ENCODE measurements at regions not wholly inside any gene's neighbourhood (a gene's known extent, or its start where the extent isn't known, plus 50 kb on each side); places are given as distances from the start of the nearest gene placed in this dataset.
A peak's percentile ranks its signal among the peaks of the same experiment; 100 is the strongest.
"Not testable (repeated sequence)": the region's sequence is repeated elsewhere in the genome, so short reads cannot be mapped to it uniquely, and the experiment has no call there.

DNA sequence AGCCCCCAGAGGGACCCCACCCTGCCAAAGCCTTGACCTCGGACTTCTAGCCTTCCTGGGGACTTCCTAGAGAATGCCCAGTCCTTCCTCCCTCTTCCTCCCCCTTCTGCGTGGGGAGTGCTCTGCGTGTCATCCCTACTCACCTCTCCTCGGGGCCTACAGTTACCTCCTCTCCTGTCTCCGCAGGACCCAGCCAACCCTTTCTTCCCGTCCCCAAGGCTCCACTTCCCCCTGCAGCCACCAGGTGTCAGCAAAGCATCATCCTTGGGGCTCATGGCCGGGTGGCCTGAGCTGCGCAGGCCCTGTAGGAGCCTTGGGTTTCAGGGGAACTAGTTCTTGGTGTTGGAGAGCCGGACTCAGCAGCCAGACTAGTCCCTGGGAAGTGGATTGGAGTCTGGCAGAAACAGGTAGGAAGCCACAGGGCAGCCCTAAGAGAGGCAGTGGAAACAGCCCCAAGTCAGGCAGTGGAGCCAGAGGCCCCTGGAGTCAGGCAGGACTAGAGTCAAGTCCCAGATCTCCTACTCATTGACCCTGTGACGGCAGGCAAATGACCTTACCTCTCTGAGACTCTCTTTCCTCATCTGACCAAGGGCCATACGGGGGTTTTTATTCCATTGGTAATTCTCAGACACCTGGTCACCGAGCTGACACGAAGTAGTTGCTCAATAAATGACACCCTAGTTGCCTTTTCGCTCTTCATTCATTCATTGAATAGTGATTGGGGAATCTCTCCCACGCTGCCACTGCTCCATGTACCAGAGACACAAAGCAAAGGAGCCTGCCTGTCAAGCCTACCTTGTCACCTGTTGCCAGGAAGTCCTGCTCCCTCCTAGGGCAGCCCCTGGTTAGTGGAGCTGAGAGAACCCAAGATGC, 101.8 kb upstream of the GRK3 start:
- DNase-seq, result peak; percentile 73 to 83
- not testable (repeated sequence) for H3K9me3 ChIP-seq, H3K27me3 ChIP-seq, H3K27ac ChIP-seq, H3K4me3 ChIP-seq, H3K4me1 ChIP-seq
- H3K36me3 ChIP-seq, result peaks cover 0 to 65% (median 36%) of the 10 kb centered on the region in 9 donors
- WGBS, 2 donors, result 40 to 42% methylated on average over 14 of the region's 15 CpGs
- peak; percentile 91 to 97 (median 94) for ATAC-seq
- intact Hi-C loops (cut with DNase I), result loop anchor here (1.0 to 5.0 kb wide), 7 partner anchors 236 to 310 kb away; no protein-coding TSS in a partner anchor
- TF ChIP-seq, protein P1, sequence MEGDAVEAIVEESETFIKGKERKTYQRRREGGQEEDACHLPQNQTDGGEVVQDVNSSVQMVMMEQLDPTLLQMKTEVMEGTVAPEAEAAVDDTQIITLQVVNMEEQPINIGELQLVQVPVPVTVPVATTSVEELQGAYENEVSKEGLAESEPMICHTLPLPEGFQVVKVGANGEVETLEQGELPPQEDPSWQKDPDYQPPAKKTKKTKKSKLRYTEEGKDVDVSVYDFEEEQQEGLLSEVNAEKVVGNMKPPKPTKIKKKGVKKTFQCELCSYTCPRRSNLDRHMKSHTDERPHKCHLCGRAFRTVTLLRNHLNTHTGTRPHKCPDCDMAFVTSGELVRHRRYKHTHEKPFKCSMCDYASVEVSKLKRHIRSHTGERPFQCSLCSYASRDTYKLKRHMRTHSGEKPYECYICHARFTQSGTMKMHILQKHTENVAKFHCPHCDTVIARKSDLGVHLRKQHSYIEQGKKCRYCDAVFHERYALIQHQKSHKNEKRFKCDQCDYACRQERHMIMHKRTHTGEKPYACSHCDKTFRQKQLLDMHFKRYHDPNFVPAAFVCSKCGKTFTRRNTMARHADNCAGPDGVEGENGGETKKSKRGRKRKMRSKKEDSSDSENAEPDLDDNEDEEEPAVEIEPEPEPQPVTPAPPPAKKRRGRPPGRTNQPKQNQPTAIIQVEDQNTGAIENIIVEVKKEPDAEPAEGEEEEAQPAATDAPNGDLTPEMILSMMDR (IDR thresholded peaks at IDR 0.05), result peak; percentile 90 to 99 (median 98)

DNA sequence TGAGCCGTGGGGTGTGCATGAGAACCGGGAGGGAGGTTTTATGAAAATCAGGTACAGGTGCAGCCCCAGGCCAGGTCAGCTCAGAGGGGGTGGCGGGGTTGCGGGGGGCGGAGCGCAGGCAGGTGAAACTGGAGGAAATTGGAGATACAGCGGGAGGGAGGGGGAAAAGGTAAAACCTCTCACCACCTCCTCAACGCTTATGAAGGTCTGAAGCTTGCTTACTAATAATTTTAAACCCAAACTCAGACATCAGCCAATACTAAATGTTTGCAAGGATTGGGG, 101.2 kb upstream of the GRK3 start:
- 87 to 91% methylated on average over 8 of the region's 8 CpGs for WGBS, 2 donors
- not testable (repeated sequence) for H3K4me1 ChIP-seq, H3K27me3 ChIP-seq, DNase-seq, H3K4me3 ChIP-seq, ATAC-seq, H3K9me3 ChIP-seq, H3K27ac ChIP-seq
- peaks cover 0 to 61% (median 35%) of the 10 kb centered on the region in 9 donors for H3K36me3 ChIP-seq
- intact Hi-C loops (cut with DNase I), result loop anchor here (2.0 to 5.0 kb wide), 6 partner anchors 236 to 310 kb away; no protein-coding TSS in a partner anchor

DNA sequence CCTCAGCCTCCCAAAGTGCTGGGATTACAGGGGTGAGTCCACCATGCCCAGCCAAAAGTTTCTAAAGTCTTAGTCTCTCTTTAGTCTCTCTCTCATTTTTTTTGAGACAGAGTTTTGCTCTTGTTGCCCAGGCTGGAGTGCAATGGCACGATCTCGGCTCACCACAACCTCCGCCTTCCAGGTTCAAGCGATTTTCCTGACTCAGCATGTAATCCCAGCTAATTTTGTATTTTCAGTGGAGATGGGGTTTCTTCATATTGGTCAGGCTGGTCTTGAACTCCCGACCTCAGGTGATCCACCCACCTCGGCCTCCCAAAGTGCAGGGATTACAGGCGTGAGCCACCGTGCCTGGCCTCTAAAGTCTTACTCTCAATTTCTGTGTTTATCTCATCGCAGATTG, 100.1 kb upstream of the GRK3 start:
- H3K36me3 ChIP-seq, result peaks cover 0 to 56% (median 25%) of the 10 kb centered on the region in 9 donors
- H3K4me1 ChIP-seq, H3K4me3 ChIP-seq, DNase-seq, H3K27me3 ChIP-seq, H3K27ac ChIP-seq, ATAC-seq, H3K9me3 ChIP-seq: not testable (repeated sequence)
- intact Hi-C loops (cut with DNase I), result loop anchor here in 7 of 10 donors (5.0 kb wide), 2 partner anchors 238 to 308 kb away; no protein-coding TSS in a partner anchor
- WGBS, 2 donors, result 94 to 96% methylated on average over 9 of the region's 9 CpGs

GRCh38 chr22:25465949-25466348, 98.5 kb upstream of the GRK3 start:
- no peak for DNase-seq
- no peaks in the 10 kb centered on the region for H3K27me3 ChIP-seq
- TF ChIP-seq, protein P1 (IDR thresholded peaks at IDR 0.05), result no peak
- 78 to 83% methylated on average over 4 of the region's 4 CpGs for whole genome bisulfite sequencing, 2 donors
- H3K36me3 ChIP-seq, result peaks cover 0 to 39% (median 9%) of the 10 kb centered on the region in 9 donors
- H3K4me3 ChIP-seq, result no peak overlapping the region
- H3K4me1 ChIP-seq, result peaks cover 0 to 4% (median 0%) of the 10 kb centered on the region in 9 donors
- no peaks in the 10 kb centered on the region for H3K9me3 ChIP-seq
- H3K27ac ChIP-seq, result no peak overlapping the region
- ATAC-seq, result no peak
- intact Hi-C loops (cut with DNase I), result loop anchor here in 1 of 10 donors (5.0 kb wide), 1 partner anchor 226 kb away; no protein-coding TSS in a partner anchor

GRCh38 chr22:25472382-25472781, 92.1 kb upstream of the GRK3 start:
- DNase-seq, result no peak
- H3K27me3 ChIP-seq, result no peaks in the 10 kb centered on the region
- H3K9me3 ChIP-seq, result peaks cover 0 to 3% (median 0%) of the 10 kb centered on the region in 11 donors
- H3K4me3 ChIP-seq, result no peak overlapping the region
- intact Hi-C loops (cut with DNase I), result loop anchor here in 1 of 10 donors (10.0 kb wide), 1 partner anchor 872 kb away; no protein-coding TSS in a partner anchor
- peaks cover 2 to 16% (median 9%) of the 10 kb centered on the region in 9 donors for H3K4me1 ChIP-seq
- ATAC-seq, result no peak
- no peak overlapping the region for H3K27ac ChIP-seq
- TF ChIP-seq, protein P1 (IDR thresholded peaks at IDR 0.05), result no peak
- 85 to 95% methylated on average over 4 of the region's 4 CpGs for WGBS, 2 donors
- H3K36me3 ChIP-seq, result peaks cover 0 to 6% (median 0%) of the 10 kb centered on the region in 9 donors

Data from heart right ventricle (tissue), 16 donors.